Thyroid gland (tissue), 4 donors: ENCODE measurements at regions not wholly inside any gene's neighbourhood (a gene's known extent, or its start where the extent isn't known, plus 50 kb on each side); places are given as distances from the start of the nearest gene placed in this dataset.

Experiments used
- DNase-seq, 2 donors: peaks; one replicate each; pipeline ENCODE4 v3.0.0-alpha.2; 2019
- H3K27ac ChIP-seq, 3 donors: fragments of 200-600 bp; sonication (generic); 1 replicate in 2 of 3; 2 replicates in 1 of 3; pipeline ENCODE4 v1.5.1; 2016 to 2019; ENCODE audit warnings: mild to moderate bottlenecking in 1 of 3, moderate library complexity in 1 of 3
- H3K27me3 ChIP-seq: fragments of 200-600 bp; sonication (generic); one replicate; pipeline ENCODE4 v1.5.1; 2019
- H3K36me3 ChIP-seq, 2 donors: fragments of 200-600 bp; sonication (generic); one replicate each; pipeline ENCODE4 v1.5.1; 2016 to 2019
- H3K4me1 ChIP-seq, 2 donors: fragments of 200-600 bp; sonication (generic); one replicate each; pipeline ENCODE4 v1.5.1; 2017 to 2019
- H3K4me3 ChIP-seq, 3 donors: fragments of 200-600 bp; sonication (generic); replicated peaks in 1 of 3; 1 replicate in 2 of 3; 2 replicates in 1 of 3; pipeline ENCODE4 v1.5.1; 2016; ENCODE audit warnings: mild to moderate bottlenecking in 1 of 3
- H3K9me3 ChIP-seq: fragments of 200-600 bp; sonication (generic); one replicate; pipeline ENCODE4 v1.5.1; 2017
- POLR2A ChIP-seq, 2 donors: fragments of 450-650 bp; IDR thresholded peaks; one replicate each; pipeline ENCODE4 v1.6.1; 2017; ENCODE audit warnings: antibody characterized with exemption in 2 of 2, mild to moderate bottlenecking in 2 of 2, moderate library complexity in 1 of 2
- WGBS, 2 donors: methylation state at CpG; one replicate each; pipeline ENCODE4 v1.1.5; 2017; 5-methylcytosine and 5-hydroxymethylcytosine counted together
- intact Hi-C: fragments of 100-400 bp; cut with DNase I; formaldehyde crosslinking; loops from one replicate; pipeline ENCODE4 v1.15.1; 2023
- TF ChIP-seq, protein P1 (sequence below), 6 experiments: fragments of 200-600 bp in 3 of 6; fragments of 450-650 bp in 3 of 6; sonication (generic) in 3 of 6; IDR thresholded peaks; one replicate each; pipeline ENCODE4 v1.5.1; 2016 to 2019; ENCODE audit warnings: antibody characterized with exemption in 6 of 6, mild to moderate bottlenecking in 2 of 6, inconsistent platforms in 1 of 6, moderate library complexity in 1 of 6

DNA sequence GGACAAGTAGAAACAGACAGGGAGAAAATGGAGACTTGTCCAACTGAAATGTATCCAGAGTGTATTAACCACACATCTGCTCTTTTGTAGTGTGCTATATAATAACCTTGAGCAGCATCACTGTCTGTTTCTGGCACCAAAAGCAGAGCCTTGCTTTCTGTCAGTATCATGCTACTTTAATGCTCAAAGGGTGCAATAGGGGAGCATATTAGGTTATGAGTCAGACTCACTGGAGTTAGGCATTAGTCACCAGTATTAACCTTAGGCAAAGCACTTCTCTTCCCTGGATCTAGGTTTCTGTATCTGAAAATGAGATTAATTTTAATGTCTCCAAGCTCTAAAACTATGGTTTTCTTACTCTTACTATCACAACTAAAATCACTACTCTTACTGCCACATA, 280.1 kb downstream of the TFAP2B start:
- intact Hi-C loops = no loop called here
- no peak for TF ChIP-seq POLR2A (IDR thresholded peaks at IDR 0.05)
- TF ChIP-seq, protein P1, sequence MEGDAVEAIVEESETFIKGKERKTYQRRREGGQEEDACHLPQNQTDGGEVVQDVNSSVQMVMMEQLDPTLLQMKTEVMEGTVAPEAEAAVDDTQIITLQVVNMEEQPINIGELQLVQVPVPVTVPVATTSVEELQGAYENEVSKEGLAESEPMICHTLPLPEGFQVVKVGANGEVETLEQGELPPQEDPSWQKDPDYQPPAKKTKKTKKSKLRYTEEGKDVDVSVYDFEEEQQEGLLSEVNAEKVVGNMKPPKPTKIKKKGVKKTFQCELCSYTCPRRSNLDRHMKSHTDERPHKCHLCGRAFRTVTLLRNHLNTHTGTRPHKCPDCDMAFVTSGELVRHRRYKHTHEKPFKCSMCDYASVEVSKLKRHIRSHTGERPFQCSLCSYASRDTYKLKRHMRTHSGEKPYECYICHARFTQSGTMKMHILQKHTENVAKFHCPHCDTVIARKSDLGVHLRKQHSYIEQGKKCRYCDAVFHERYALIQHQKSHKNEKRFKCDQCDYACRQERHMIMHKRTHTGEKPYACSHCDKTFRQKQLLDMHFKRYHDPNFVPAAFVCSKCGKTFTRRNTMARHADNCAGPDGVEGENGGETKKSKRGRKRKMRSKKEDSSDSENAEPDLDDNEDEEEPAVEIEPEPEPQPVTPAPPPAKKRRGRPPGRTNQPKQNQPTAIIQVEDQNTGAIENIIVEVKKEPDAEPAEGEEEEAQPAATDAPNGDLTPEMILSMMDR (IDR thresholded peaks at IDR 0.05) = no peak
- H3K36me3 ChIP-seq = no peaks in the 10 kb centered on the region
- no peak overlapping the region for H3K4me3 ChIP-seq
- no peaks in the 10 kb centered on the region for H3K27me3 ChIP-seq
- no peaks in the 10 kb centered on the region for H3K9me3 ChIP-seq
- H3K4me1 ChIP-seq = no peaks in the 10 kb centered on the region
- DNase-seq = no peak
- H3K27ac ChIP-seq = no peak overlapping the region

DNA sequence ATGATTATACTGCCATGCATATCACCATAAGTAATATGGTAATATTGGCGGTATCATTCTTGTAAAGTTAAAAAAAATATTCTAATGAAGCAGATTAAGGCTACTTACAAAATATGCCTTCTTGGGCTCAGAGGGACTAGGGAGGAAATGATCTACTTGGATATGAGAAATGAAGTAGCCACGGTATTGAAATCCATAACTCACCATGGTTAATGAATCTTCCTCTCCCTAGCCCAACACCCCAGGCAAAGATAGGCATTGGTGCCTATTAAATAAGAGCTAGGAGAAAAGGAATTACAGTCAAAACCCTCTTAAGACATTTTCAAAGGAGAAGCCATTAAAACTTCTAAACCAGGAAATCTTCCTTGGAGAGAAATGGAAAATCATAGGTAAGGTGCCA, 280.5 kb downstream of the TFAP2B start:
- no peaks in the 10 kb centered on the region for H3K9me3 ChIP-seq
- H3K27ac ChIP-seq = no peak overlapping the region
- H3K4me3 ChIP-seq = no peak overlapping the region
- no peaks in the 10 kb centered on the region for H3K36me3 ChIP-seq
- no peaks in the 10 kb centered on the region for H3K27me3 ChIP-seq
- H3K4me1 ChIP-seq = no peaks in the 10 kb centered on the region
- intact Hi-C loops = no loop called here
- DNase-seq = no peak
- WGBS, 2 donors = 88 to 93% methylated on average over 2 of the region's 2 CpGs
- TF ChIP-seq, protein P1 (IDR thresholded peaks at IDR 0.05) = no peak
- no peak for TF ChIP-seq POLR2A (IDR thresholded peaks at IDR 0.05)

DNA sequence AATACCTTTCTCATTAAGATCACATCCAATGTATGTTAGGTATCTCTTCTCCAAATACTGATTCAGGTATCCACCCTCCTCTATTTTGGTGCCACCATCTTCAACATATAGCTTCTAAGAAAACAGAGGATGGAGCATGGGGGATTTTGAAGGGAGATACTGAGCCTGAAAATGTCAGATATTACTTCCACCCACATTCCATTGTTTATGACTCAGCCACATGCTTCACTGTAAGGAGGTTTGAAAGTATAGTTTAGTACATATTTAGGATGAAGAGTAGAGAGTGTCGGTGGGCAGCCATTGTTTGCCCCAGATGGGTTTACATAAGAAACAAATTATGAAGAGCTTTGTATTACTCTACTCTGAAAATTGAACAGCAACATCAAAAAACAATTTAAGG, 286.7 kb downstream of the TFAP2B start:
- H3K36me3 ChIP-seq = no peaks in the 10 kb centered on the region
- intact Hi-C loops = no loop called here
- no peaks in the 10 kb centered on the region for H3K27me3 ChIP-seq
- DNase-seq = no peak
- H3K27ac ChIP-seq = no peak overlapping the region
- 91 to 92% methylated on average over 1 of the region's 1 CpG for WGBS, 2 donors
- H3K9me3 ChIP-seq = no peaks in the 10 kb centered on the region
- no peaks in the 10 kb centered on the region for H3K4me1 ChIP-seq
- no peak overlapping the region for H3K4me3 ChIP-seq
- TF ChIP-seq, protein P1 (IDR thresholded peaks at IDR 0.05) = no peak
- TF ChIP-seq POLR2A (IDR thresholded peaks at IDR 0.05) = no peak

DNA sequence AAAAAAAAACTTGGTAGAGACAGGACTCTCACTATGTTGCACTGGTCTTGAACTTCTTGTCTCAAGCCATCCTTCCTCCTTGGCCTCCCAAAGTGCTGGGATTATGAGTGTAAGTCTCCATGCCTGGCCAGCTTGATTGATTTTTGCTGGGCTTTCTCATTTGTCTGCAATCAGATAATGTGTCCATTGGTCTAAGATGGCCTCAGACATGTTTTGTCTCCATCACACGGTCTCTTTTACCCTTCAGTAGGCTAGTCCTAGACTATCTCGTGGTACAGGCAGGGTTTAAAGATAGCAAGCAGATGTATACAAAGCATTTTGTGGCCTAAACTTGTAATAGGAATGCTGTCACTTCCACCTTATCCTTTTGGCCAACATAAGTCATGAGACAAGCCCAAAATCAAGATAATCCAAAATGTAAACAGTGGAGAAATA, 289.1 kb downstream of the TFAP2B start:
- no peaks in the 10 kb centered on the region for H3K27me3 ChIP-seq
- intact Hi-C loops = no loop called here
- no peak overlapping the region for H3K27ac ChIP-seq
- H3K9me3 ChIP-seq = no peaks in the 10 kb centered on the region
- H3K4me1 ChIP-seq = no peaks in the 10 kb centered on the region
- 63 to 75% methylated on average over 2 of the region's 2 CpGs for WGBS, 2 donors
- H3K36me3 ChIP-seq = no peaks in the 10 kb centered on the region
- H3K4me3 ChIP-seq = no peak overlapping the region
- DNase-seq = no peak
- no peak for TF ChIP-seq POLR2A (IDR thresholded peaks at IDR 0.05)
- TF ChIP-seq, protein P1 (IDR thresholded peaks at IDR 0.05) = no peak

DNA sequence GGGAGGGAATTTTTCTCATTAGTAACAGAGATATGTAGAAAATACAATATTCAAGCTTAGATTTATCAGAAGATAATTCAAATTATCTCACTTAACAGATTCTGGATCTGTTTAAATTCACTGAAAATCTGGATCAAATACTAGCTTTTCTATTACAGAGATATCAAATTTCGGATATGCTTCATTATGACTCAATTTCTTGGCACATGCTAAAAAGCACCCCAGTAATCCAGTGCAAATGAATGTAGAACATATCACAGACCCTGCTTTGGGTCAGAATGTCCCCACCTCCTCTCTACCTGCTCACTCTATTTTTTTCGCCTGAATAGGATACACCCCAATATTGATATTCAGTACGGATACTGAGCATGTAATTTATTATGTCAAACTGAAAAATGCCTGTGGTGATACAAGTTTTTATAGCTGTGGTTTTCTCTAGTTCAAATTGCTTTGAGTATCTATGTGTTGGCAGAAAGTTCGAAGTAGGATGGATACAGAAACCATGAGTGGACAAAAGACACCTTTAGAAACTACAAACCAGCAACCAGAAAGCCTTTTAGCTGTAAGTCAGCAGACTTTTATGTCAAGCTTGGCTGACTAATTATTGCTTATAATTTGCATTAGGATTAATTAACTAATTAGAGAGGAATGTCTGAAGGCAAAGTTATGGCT, 290.0 kb downstream of the TFAP2B start:
- no peak overlapping the region for H3K4me3 ChIP-seq
- no peak for DNase-seq
- H3K4me1 ChIP-seq = no peaks in the 10 kb centered on the region
- no peaks in the 10 kb centered on the region for H3K27me3 ChIP-seq
- TF ChIP-seq, protein P1 (IDR thresholded peaks at IDR 0.05) = no peak
- no peak for TF ChIP-seq POLR2A (IDR thresholded peaks at IDR 0.05)
- no peaks in the 10 kb centered on the region for H3K36me3 ChIP-seq
- 83% methylated on average over 4 of the region's 4 CpGs for WGBS, 2 donors
- no peak overlapping the region for H3K27ac ChIP-seq
- no peaks in the 10 kb centered on the region for H3K9me3 ChIP-seq
- intact Hi-C loops = no loop called here
